AML-193 (cell line): ENCODE measurements at regions not wholly inside any gene's neighbourhood (a gene's known extent, or its start where the extent isn't known, plus 50 kb on each side); places are given as distances from the start of the nearest gene placed in this dataset.
"Not testable (repeated sequence)": the region's sequence is repeated elsewhere in the genome, so short reads cannot be mapped to it uniquely, and the experiment has no call there.

ENCODE experiments used
- DNase-seq, 2 experiments: peaks; one replicate each; lab custom pipeline; 2025; lab: John Stamatoyannopoulos, UW

DNA sequence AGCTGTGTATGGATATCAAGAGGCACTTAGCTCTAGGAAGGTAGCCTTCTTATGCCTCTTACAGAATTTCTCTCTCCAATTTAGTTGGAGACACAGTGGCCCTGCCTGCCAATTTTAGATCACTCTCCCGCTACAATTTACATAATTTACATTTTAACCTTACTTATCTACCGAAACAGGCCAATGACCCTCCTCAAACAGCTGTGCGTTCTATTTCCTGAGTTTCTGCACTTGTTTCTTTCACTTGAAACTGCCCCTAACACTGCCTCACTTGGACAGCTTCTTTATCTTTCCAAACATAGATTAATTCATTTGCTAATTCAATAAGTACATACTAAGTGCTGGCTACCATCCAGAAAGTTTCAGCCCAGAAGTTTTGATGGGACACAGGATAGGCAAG lies 52.9 kb upstream of the HDDC2 start:
- no peak for DNase-seq

DNA sequence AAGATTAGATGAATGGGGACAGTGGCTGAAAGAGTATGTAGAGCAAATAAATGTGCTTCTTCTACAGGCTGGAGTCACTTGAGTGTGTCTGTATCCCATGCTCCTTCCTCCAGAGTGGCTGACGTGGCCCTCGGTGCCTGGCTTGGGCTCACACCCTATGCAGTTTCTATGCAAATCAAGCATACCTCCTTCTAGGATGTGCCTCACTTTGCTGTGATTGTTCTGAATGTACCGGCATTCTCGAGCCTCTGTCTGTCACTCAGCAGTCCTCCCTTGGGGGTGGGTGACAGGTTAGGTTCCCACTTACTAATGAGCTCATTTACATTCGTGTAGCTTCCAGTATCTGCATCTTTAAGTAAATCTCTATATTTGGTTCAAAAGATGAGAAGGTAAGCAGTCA lies 55.1 kb upstream of the HDDC2 start:
- DNase-seq = no peak

- DNase-seq = no peak
Measured at GRCh38 chr6:125357515-125358256, 55.9 kb upstream of the HDDC2 start.

GRCh38 chr6:125358898-125359297 lies 57.1 kb upstream of the HDDC2 start:
- no peak for DNase-seq

- DNase-seq = no peak
Measured at GRCh38 chr6:125361868-125362267, 60.1 kb upstream of the HDDC2 start.

GRCh38 chr6:125363039-125363823 lies 61.5 kb upstream of the HDDC2 start:
- no peak for DNase-seq

DNA sequence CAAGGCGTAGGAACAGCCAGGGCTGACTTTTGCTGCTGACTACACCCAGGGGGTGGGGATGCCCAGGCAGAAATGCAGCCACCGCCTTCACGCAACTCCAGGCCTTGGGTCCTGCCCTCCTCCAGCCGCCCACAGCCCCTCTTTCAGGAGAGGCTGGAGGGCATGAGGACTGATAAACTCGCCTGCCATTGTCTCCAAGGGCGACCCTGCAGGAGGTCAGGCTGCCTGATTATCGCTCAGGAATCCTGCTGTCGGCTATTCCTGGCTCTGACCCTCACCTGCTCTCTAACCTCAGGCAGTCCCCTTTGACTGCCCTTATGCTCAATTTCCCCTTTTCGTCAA lies 62.0 kb upstream of the HDDC2 start:
- DNase-seq = no peak

DNA sequence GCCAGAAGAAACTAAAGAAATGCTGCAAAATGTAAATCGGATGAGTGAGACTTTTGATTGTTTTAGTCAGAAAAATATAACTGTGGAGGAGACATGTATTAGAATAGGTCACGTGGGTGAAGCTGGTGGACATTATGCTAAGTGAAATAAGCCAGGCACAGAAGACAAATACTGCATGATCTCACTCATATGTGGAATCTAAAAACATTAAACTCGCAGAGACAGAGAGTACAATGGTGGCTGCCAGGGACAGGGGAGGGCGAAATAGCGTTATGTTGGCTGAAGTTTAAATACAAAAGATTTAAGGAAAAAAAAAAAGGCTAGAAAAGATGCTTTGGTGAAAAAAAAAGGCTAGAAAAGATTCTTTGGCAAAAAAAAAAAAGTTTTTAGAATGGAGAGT lies 63.5 kb upstream of the HDDC2 start:
- DNase-seq = no peak

- no peak for DNase-seq
Measured at GRCh38 chr6:125367036-125367782, 65.4 kb upstream of the HDDC2 start.

- DNase-seq = no peak
Measured at GRCh38 chr6:125370343-125370742, 68.6 kb upstream of the HDDC2 start.

- DNase-seq = no peak
Measured at GRCh38 chr6:125375013-125375412, 73.2 kb upstream of the HDDC2 start.

DNA sequence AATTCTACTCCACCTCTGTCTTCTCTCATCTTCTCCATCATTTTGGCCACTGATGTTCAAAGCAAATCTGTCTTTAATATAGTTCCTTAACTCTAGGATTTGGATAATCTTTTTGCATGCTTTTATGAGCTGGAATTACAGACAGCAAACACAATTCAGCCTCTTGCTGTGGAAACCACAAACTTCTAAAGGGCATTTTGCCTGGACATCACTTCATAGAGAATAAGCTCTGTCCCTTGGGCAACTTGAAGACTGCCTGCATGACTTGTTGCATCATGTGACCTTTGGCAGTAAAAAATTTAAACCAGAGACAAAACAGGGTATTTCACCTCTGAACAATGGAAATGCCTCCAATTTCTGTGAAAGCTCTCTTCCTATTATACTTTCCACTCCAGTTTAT lies 74.1 kb upstream of the HDDC2 start:
- no peak for DNase-seq

- DNase-seq = no peak
Measured at GRCh38 chr6:125377621-125378020, 75.9 kb upstream of the HDDC2 start.

GRCh38 chr6:125379174-125379573 lies 77.4 kb upstream of the HDDC2 start:
- DNase-seq = no peak

- DNase-seq = no peak
Measured at GRCh38 chr6:125380474-125380873, 78.7 kb upstream of the HDDC2 start.

DNA sequence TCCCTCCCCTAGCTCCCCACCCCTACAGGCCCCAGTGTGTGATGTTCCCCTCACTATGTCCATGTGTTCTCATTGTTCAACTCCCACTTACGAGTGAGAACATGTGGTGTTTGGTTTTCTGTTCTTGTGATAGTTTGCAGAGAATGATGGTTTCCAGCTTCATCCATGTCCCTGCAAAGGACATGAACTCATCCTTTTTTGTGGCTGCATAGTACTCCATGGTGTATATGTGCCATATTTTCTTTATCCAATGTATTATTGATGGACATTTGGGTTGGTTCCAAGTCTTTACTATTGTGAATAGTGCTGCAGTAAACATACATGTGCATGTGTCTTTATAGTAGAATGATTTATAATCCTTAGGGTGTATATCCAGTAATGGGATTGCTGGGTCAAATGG lies 84.6 kb upstream of the HDDC2 start:
- DNase-seq = not testable (repeated sequence)

- no peak for DNase-seq
Measured at GRCh38 chr6:125392682-125393081, 90.9 kb upstream of the HDDC2 start.

DNA sequence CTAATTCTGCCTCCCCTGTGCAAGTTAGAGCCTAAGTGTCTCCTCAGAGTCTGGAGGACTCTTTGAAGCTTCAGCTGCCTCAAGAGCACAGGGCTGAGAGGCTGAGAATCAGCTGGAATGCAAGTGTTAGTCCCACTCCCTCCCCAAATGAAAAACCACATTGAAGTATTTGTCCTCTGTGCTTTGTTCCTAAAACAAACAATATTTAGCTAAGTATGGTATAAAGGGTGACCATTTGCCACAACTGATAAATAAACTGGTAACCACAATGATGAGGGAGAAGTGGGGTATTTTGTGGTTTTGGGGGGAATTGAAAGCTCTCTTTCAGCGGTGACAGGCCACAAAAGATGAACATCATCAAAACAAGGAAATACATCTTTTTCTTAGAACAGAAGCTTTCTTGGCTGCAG lies 91.7 kb upstream of the HDDC2 start:
- DNase-seq = no peak

DNA sequence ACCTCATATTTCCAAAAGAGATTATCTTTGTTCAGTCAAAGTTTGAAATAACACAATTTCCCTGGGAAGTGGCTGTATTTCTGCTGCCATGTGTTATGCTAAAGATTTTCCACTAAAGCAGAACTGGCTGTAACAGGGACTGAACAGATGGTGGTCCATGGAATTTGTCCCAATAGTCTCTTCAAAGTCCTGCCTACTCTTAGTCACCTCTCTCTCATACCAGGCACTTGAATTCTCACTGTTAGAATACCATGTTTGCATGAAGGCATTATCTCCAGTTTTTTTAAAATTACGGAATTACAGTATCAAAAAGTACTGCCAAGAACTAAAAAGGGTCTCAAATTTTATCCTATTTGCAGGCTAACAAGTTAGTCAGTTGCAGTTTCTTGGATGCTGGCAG lies 105.0 kb upstream of the HDDC2 start:
- DNase-seq = no peak

- DNase-seq = no peak
Measured at GRCh38 chr6:125414507-125414906, 112.7 kb upstream of the HDDC2 start.

- no peak for DNase-seq
Measured at GRCh38 chr6:125415913-125416312, 114.1 kb upstream of the HDDC2 start.

GRCh38 chr6:125421836-125422235 lies 120.1 kb upstream of the HDDC2 start:
- no peak for DNase-seq

DNA sequence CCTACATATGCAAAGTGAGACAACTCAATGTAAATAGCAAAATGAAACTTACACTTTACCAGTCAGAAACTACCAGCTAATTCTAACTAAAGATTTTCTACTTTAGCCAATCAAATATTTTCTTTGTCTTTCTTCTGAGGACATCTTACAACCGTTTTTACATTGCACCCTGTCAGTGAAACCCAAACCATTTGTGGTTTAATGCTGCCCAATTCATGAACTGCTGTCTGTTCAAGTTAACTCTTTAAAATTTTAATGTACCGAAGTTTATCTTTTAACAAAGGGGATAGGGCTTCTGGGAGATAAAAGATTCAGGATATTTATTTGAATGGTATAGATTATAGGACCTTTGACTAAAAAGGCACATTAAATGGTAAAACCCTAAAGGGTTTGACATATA lies 121.3 kb upstream of the HDDC2 start:
- no peak for DNase-seq
